Common myeloid progenitor, CD34-positive (primary cell): ENCODE measurements at regions not wholly inside any gene's neighbourhood (a gene's known extent, or its start where the extent isn't known, plus 50 kb on each side); places are given as distances from the start of the nearest gene placed in this dataset.
A peak's percentile ranks its signal among the peaks of the same experiment; 100 is the strongest.
"Not testable (repeated sequence)": the region's sequence is repeated elsewhere in the genome, so short reads cannot be mapped to it uniquely, and the experiment has no call there.

ENCODE experiments used
- CTCF ChIA-PET: fragments of 350-600 bp; sonication (Branson Sonifier 250); formaldehyde crosslinking; loops from one replicate; lab custom pipeline; 2021; ENCODE audit warnings: antibody characterized with exemption; lab: Charles Lee
- POLR2A ChIA-PET: fragments of 350-600 bp; sonication (Branson Sonifier 250); formaldehyde crosslinking; loops from one replicate; lab custom pipeline; 2021; ENCODE audit warnings: antibody characterized with exemption; lab: Charles Lee
- DNase-seq, 3 donors: peaks; one replicate each; pipeline versions ENCODE4 v3.0.0 to v3.0.0-alpha.2; 2013
- H3K27ac ChIP-seq, 2 experiments: 1 replicate in 1 of 2; 2 replicates in 1 of 2; pipeline ENCODE4 v1.7.0; 2013; ENCODE audit warnings: inconsistent platforms in 2 of 2, low read length in 2 of 2, mild to moderate bottlenecking in 2 of 2, low read depth in 1 of 2, moderate library complexity in 1 of 2; ENCODE audit not compliant: severe bottlenecking in 2 of 2, insufficient read depth in 1 of 2, poor library complexity in 1 of 2
- H3K27me3 ChIP-seq, 5 experiments: replicated peaks in 2 of 5; 1 replicate in 3 of 5; 2 replicates in 2 of 5; pipeline versions ENCODE4 v1.6.1 to v1.7.0; 2013; ENCODE audit warnings: low read length in 4 of 5, mild to moderate bottlenecking in 2 of 5, moderate library complexity in 2 of 5, inconsistent platforms in 1 of 5; ENCODE audit not compliant: insufficient read depth in 5 of 5, control insufficient read depth in 4 of 5
- H3K36me3 ChIP-seq, 4 experiments: 1 replicate in 2 of 4; 2 replicates in 2 of 4; pipeline versions ENCODE4 v1.6.1 to v1.7.0; 2013; ENCODE audit warnings: low read length in 3 of 4, control low read depth in 1 of 4, mild to moderate bottlenecking in 1 of 4; ENCODE audit not compliant: control insufficient read depth in 4 of 4, insufficient read depth in 4 of 4
- H3K4me1 ChIP-seq, 4 experiments: 1 replicate in 3 of 4; 2 replicates in 1 of 4; pipeline versions ENCODE4 v1.6.1 to v1.7.1; 2013; ENCODE audit warnings: low read length in 3 of 4, mild to moderate bottlenecking in 3 of 4, control low read depth in 1 of 4, inconsistent platforms in 1 of 4, moderate library complexity in 1 of 4; ENCODE audit not compliant: control insufficient read depth in 4 of 4, insufficient read depth in 4 of 4; ENCODE audit errors: control extremely low read depth in 1 of 4
- H3K4me3 ChIP-seq, 7 experiments: 1 replicate in 4 of 7; 2 replicates in 3 of 7; pipeline versions ENCODE4 v1.5.1 to v1.7.0; 2013; ENCODE audit warnings: mild to moderate bottlenecking in 7 of 7, low read length in 6 of 7, moderate library complexity in 6 of 7, inconsistent platforms in 2 of 7, low read depth in 2 of 7, control low read depth in 1 of 7; ENCODE audit not compliant: insufficient read depth in 4 of 7, control insufficient read depth in 1 of 7; ENCODE audit errors: extremely low read depth in 1 of 7
- H3K9me3 ChIP-seq, 5 experiments: 1 replicate in 4 of 5; 2 replicates in 1 of 5; pipeline versions ENCODE4 v1.6.1 to v1.7.1; 2013; ENCODE audit warnings: low read length in 4 of 5, mild to moderate bottlenecking in 2 of 5, inconsistent platforms in 1 of 5, low read depth in 1 of 5, moderate library complexity in 1 of 5; ENCODE audit not compliant: control insufficient read depth in 4 of 5, insufficient read depth in 2 of 5; ENCODE audit errors: control extremely low read depth in 1 of 5
- WGBS: methylation state at CpG from one replicate; pipeline ENCODE4 v1.1.5; 2013; ENCODE audit not compliant: insufficient coverage; 5-methylcytosine and 5-hydroxymethylcytosine counted together

- peaks cover 0 to 3% (median 0%) of the 10 kb centered on the region in 5 experiments for H3K9me3 ChIP-seq
- no peak overlapping the region for H3K27ac ChIP-seq
- no peaks in the 10 kb centered on the region for H3K36me3 ChIP-seq
- no peaks in the 10 kb centered on the region for H3K27me3 ChIP-seq
- ChIA-PET POLR2A (no interaction called here), CTCF (no interaction called here)
- no peak for DNase-seq
- no peak overlapping the region for H3K4me3 ChIP-seq
- WGBS: 100% methylated on average over 1 of the region's 2 CpGs
- H3K4me1 ChIP-seq: peaks cover 0 to 5% (median 1%) of the 10 kb centered on the region in 4 experiments
Measured at GRCh38 chr14:38045461-38045860, 162.2 kb upstream of the SSTR1 start.

DNA sequence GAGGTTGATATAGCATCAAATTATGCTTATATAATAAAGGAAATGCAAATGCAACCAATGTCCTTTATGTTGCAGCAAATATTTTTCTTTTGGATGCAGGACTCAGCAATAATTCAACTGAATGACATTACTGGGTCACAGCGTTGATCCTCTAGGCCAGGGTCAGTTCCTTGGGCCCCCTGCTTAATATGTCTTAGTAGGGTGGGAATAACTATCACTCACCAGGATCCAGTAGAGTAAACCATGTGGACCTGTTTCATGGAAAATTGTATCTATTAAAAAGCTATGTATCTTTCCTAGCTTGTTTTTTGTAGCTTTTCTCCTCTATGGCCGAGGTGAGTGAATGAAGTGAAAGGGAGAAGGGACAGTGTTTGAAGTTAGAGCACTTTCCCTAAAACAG lies 161.5 kb upstream of the SSTR1 start:
- 100% methylated on average over 1 of the region's 2 CpGs for WGBS
- Histone ChIP-seq H3K4me3 (no peak overlapping the region), H3K9me3 (peaks cover 0 to 3% (median 0%) of the 10 kb centered on the region in 5 experiments), H3K27ac (no peak overlapping the region), H3K27me3 (no peaks in the 10 kb centered on the region), H3K4me1 (peaks cover 0 to 5% (median 1%) of the 10 kb centered on the region in 4 experiments), H3K36me3 (no peaks in the 10 kb centered on the region)
- ChIA-PET CTCF (interaction anchor here (1.0 kb wide), 1 partner anchor 18 kb away, joined by 3 read pairs; no protein-coding TSS in a partner anchor), POLR2A (no interaction called here)
- no peak for DNase-seq

DNA sequence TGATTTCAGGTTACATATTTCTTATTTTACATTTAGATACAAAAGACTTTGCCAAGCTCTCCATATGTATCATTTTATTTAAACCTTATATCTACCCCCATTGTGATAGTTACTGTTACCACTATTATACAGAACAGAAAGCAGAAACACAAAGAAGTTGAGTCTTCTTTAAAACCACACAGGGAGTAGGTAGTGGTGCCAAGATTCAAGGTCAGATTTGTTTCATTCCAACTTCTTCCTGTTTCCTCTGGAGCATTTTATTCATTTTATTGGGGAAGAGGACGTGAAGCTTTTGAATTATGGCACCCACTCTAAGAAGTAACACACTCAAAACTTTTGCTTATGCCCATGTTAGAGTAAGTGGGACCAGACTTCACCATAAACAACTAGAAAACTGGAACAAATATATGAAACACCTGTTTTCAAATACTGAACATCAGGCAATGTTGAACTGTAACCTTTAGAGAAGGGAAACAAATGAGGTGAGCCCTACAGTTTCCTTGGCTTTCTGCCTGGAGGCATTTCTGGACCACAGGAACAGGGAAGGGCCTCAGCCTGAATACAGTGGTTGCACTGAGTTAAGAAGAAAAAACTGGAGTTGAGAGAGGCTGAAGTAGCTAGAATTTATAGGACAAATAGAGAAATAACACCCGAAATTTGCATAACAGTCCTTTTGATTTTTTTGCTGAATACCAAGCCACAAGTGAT lies 160.4 kb upstream of the SSTR1 start:
- peaks cover 0 to 3% (median 0%) of the 10 kb centered on the region in 5 experiments for H3K9me3 ChIP-seq
- peaks cover 0 to 5% (median 1%) of the 10 kb centered on the region in 4 experiments for H3K4me1 ChIP-seq
- ChIA-PET CTCF (interaction anchor here (1.0 to 1.1 kb wide), 2 partner anchors 9 to 17 kb away, joined by 3 read pairs; no protein-coding TSS in a partner anchor), POLR2A (no interaction called here)
- DNase-seq: no peak
- H3K27ac ChIP-seq: no peak overlapping the region
- no CpG with 5 or more reads among the region's 2 CpGs for WGBS
- H3K4me3 ChIP-seq: no peak overlapping the region
- no peaks in the 10 kb centered on the region for H3K27me3 ChIP-seq
- no peaks in the 10 kb centered on the region for H3K36me3 ChIP-seq

DNA sequence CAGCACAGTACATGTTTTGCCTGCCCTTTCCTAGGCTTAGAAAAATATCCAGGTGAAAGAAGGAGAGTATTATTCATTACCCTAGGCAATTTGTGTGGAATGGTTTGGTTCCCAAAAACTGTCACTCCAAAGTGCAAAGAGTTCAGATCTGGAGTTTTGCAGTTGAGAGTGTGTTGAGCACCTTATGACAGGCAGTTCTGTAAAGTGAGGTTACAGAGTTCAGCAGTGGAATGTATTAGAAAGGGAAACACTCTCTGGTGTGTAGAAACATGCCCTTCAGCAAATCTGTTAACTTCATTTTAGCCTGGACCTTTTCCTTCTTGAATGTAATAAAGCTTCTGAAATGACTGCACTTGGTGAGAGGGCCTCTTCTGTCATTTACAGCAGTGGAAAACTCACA lies 154.0 kb upstream of the SSTR1 start:
- Histone ChIP-seq H3K4me1 (no peaks in the 10 kb centered on the region), H3K27me3 (no peaks in the 10 kb centered on the region), H3K4me3 (no peak overlapping the region), H3K9me3 (no peaks in the 10 kb centered on the region), H3K27ac (no peak overlapping the region), H3K36me3 (no peaks in the 10 kb centered on the region)
- ChIA-PET CTCF (no interaction called here), POLR2A (no interaction called here)
- DNase-seq: no peak

DNA sequence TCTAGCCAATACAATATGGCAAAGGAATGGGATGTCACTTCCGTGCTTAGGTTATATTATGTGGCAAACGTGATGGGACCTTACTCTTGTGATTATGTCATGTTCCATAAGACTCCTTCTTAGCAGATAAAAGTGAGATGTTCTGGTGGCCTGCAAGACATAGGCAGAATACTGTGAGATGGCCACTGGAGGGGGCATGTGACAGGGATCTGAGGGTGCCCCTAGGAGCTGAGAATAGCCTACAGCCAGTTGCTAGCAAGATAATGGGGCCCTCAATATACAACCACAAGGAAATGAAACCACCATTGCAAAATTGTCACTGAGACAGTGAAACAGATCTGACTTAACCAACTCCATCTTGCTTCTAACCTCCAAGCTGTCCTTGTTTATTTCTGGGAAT lies 151.4 kb upstream of the SSTR1 start:
- Histone ChIP-seq H3K4me3 (no peak overlapping the region), H3K4me1 (no peaks in the 10 kb centered on the region), H3K36me3 (no peaks in the 10 kb centered on the region), H3K9me3 (peaks cover 0 to 14% (median 3%) of the 10 kb centered on the region in 5 experiments), H3K27me3 (no peaks in the 10 kb centered on the region), H3K27ac (no peak overlapping the region)
- ChIA-PET POLR2A (no interaction called here), CTCF (interaction anchor here (0.6 to 1.4 kb wide), 4 partner anchors 9 to 22 kb away, joined by 3 to 4 read pairs (median 3); no protein-coding TSS in a partner anchor)
- DNase-seq: peak; percentile 40 to 65 (median 63)
- 100% methylated on average over 2 of the region's 2 CpGs for WGBS

DNA sequence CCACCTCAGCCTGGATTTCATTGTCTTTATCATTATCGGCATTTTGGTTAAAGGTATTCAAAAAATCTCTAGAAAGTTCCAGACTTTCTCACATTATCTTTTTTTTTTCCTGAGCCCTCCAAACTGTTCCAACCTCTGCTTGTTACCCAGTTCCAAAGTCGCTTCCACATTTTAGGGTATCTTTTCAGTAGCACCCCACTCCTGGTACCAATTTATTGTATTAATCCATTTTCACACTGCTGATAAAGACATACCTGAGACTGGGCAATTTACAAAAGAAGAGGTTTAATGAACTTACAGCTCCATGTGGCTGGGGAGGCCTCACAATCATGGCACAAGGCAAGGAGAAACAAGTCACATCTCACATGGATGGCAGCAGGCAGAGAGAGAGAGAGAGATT lies 145.5 kb upstream of the SSTR1 start:
- CTCF ChIA-PET, H3K4me3 ChIP-seq, H3K36me3 ChIP-seq, H3K27ac ChIP-seq, H3K4me1 ChIP-seq, POLR2A ChIA-PET, DNase-seq, H3K27me3 ChIP-seq: not testable (repeated sequence)
- 100% methylated on average over 2 of the region's 2 CpGs for WGBS
- peaks cover 0 to 27% (median 11%) of the 10 kb centered on the region in 5 experiments for H3K9me3 ChIP-seq

DNA sequence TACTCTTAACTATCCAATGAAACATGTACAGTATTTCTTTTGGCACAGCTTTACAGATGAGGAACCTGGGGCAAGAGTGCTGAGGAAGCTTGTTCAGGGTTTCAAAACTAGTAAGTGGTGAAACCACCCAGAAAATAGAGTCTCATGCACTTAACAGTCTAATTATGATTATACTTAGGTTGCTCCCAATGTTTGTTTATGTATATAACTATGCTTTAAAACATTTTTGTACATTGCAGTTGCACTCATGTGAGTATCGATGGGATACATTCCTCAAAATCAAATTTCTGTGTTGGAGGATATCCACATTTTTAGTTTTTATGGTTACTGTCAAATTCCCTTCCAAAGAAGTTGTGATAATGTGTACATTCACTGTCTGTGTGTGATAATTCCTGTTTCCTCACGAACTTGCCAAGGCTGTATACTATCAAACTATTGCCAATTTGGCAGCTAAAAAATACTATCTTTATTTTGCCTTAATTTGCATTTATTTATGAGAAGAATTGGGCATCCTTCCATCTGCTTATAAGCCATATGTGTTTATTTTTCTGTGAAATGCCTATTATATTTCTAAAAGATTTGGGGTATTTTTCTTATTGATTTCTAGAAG lies 143.9 kb upstream of the SSTR1 start:
- CTCF ChIA-PET: no interaction called here

More for the DNA sequence above, 143.9 kb upstream of the SSTR1 start:
- no peaks in the 10 kb centered on the region for H3K36me3 ChIP-seq
- POLR2A ChIA-PET: no interaction called here
- DNase-seq: no peak
- peaks cover 0 to 27% (median 11%) of the 10 kb centered on the region in 5 experiments for H3K9me3 ChIP-seq
- H3K27me3 ChIP-seq: no peaks in the 10 kb centered on the region
- WGBS: no CpG with 5 or more reads among the region's 2 CpGs
- no peak overlapping the region for H3K27ac ChIP-seq
- no peak overlapping the region for H3K4me3 ChIP-seq
- H3K4me1 ChIP-seq: peaks cover 0 to 8% (median 2%) of the 10 kb centered on the region in 4 experiments
